Dermis microvascular lymphatic vessel endothelial cell (primary cell): ENCODE measurements at regions not wholly inside any gene's neighbourhood (a gene's known extent, or its start where the extent isn't known, plus 50 kb on each side); places are given as distances from the start of the nearest gene placed in this dataset.

Experiments
- DNase-seq, 2 donors: peaks; one replicate each; pipeline versions ENCODE4 v3.0.0 to v3.0.0-alpha.2; 2010; ENCODE audit warnings: low read depth in 2 of 2

DNA sequence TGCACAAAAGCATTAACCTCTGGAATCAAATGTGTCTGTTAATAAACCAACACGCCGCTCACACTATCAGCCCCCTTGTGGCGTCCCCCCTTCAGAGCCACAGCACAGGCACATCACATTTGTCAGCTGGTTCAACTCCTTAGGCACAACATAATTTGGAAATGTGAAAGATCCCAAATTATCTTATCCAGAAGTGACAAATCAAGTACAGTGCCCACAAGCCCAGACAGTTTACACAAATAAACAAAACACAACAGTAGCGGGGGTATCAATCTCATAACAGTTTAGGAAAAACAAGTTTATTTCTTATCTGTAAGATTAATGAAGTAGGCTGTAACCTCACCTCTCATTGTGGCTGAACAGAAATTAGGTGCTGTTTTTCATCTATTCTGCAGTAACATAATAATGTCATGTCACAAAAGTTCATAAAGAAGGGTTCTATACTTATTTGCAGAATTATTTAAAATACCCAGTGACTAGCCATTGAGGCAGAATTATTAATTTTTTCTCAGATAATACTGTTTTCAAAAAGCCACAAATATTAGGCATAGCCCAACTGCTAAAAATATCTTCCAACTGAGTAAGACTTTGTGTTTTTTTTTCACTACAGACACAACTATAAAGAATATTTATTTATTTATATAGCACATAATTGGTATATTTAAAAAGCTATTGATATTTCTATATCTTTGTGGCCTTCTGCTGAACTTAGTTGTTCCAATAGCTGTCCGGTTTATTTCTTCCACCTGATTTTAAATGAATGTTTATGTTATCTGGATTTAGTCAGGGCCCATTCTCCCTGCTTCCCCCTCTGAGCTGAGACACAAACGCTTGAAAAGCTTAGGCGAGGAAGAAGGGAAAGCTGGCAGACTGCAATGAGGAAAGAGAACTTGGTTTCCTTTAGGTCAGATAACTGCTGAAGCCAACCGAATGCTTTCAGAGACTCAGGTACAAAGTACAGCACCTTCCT, 214.7 kb downstream of the QDPR start:
- DNase-seq = no peak

DNA sequence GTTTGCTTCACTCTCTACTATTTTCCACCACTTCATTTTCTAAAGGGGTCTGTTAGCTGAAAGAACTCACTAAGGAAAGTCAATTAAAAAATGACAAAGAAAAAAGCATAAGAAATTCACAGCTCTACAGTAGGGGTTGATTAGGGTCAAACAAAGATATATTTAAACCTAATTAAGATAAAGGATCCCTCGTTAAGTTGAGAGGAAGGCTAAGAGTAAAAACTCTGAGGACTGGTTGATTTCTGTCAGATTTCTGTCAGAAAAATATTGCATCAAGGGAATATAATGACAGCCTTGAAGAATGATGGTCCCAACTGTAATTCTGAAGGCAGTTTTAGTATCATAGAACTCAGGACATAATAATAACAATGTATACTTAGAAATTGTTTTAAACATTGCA, 218.0 kb downstream of the QDPR start:
- no peak for DNase-seq

DNA sequence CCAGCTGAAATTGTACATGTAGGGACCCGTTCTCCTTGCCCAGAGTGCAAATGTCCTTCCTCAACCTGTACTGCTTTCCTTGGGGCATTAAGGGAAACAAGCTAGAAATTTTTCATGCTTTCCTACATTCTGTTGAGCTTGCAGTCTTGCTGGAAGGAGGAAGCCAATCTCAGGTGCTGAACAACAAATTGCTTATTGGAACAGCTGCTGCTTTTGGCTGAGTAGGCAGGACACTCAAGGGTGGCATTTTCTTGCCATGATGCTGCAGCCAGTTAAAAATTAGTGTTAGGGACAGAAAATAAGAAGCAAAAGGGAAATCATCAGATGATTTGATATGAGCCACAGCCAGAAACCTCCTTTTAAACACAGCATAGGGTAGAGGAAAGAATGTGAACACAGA, 223.7 kb downstream of the QDPR start:
- no peak for DNase-seq

DNA sequence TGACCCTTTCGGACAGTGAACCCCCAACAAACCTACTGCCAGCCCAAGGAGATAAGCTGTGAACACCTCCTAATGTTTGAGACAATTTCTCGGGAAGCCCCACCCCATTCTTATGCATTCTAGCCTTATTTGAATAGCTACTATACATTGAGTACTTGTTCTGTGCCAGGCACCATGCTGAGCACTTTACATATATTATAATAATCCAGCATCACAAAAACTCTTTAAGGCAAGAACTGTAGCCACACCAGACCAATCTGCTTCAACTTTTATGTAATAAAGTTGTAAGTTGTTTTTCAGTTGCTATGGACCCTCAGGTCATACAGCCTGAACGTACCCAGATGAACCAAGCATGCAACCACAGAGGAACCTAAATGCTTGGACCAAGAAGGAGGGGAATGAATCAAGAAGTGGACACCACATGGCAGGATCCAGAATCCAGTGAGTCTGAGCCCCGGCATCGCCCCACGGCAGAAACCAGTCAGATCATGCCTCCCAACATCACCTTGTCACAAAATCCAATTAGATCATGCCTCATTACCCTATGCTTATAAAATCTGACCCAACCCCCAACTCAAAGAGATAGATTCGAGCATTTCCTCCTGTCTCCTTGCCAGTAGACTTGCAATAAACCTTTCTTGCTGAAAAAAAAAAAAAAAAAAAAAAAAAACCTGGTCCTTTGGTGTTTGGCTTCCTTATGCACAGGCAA, 225.0 kb downstream of the QDPR start:
- no peak for DNase-seq

DNA sequence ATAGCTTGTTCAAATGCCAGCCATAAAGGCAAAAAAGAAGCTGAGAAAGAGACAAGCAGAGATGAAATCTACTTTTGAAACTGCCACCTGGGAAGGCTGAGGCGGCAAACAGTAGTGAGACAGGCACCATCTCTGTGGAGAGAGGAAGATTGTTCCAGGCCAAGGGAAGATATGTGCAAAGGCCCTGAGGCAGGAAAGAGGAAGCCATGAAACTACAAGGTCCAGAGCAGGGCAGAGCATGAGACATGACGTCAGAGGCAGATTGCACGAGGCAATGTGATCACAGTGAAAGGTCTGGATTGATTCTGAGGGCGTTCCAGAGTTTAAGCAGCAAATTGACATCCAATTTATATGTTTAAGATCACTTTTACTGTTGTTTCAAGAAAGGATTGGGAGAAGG, 226.1 kb downstream of the QDPR start:
- no peak for DNase-seq

DNA sequence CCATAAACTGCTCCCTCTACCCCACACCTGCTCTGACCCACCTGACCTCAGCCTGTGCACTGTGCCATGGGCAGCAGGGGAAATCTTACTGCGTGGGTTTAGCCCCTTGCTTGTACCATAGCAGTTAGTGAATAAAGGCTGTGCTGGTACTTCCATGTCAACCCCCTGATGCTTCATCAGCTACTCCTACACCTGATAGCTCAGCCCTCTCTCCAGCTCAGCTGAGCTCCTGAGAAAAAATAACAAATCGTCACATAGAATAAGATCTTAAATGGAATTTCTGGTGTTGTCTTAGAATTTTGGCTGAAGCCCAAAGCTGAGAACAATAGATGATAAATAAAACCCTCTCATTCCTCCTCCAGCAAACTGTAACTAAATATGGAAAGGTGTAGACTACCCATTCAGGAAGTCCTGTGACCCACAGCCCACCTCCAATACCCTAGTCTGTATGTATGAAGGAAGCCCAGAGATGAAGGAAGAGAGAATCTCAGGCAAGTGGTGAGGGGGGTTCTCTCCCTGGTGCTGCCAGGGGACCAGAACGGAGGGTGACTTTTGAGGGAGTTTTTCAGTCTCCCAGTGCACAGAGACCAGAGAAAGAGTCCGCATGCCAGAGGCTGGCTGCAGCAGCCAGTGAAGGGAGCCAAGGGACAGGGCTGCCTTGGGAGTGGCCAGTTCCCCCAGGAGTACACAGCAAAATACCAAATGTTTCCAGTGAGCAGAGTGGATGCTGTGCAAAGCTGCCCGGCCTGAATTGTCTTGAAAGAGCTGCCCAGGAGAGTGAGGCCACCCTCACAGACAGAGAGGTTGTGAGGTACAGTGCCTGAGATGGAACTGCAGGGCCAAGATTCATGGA, 227.3 kb downstream of the QDPR start:
- DNase-seq = peak in 1 of 2 donors; percentile 52

DNA sequence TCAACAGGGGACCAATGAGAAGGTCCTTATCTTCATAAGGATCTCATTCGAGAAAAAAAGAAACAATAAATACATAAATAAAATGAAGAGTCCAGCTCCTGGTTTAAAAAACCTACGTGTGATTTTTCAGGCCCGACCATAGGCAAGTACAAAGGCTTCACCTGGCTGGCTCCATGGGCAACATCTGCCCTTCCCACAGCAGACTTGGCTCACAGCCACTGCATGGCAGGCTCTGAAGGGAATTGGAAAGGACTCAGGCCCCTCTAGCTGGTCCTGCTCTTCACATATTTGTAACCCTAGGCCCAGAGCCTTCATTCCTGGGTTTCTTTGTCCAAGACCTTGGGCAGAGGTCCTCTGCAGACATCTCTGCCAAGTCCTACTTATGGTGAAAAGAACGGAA, 228.1 kb downstream of the QDPR start:
- peak in 1 of 2 donors; percentile 3 for DNase-seq

DNA sequence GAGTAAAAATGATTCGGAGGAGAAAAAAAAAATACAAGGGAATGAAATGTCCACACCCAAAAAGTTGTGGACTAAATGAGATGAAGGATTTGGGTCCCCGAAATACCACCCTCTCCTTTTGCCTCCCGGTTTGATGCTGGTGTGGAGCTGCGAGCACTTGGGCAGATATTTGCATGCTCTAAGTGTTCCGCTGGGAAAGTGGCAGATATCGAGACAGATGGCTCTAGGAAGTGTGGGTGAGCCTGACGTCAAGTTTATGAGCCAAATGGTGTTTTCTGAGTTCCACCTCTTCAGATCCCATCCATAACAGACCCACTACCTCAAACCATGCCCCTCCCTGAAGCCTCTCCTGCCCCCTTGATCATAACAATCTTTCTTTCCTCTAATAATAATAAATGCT, 228.6 kb downstream of the QDPR start:
- DNase-seq = no peak

DNA sequence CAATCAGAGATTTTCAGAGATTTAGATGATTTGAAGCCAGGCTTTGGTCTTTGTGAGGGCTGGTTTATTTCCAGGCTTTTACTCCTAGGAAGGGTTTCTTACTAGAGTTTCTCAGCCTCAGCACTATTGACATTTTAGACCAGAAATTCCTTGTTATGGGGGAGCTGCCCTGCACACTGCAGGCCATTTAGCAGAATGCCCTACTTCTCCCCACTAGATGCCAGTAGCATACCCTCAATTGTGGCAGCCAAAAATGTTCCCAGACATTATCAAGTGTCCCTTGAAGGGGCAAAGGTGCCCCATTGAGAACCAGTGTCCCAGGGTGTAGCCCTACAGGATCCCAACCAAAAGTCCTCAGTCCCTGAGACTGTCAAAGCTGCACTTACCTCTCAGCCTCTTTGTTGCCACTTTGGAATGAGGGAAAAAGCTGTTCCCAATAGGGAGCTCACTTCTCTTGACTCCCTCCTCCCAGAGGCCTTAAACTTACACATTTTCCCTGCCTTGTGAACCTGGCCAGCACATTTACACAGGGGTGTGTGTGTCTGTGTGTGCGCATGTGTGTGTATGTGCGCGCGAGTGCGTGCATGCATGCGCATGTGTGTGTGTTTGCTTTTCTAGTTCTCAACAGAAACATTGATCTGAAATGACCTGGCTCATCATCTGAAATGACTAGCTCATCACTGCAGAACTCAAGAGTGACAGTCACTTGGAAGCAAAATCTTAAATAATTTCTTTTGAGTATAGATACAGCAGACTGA, 231.4 kb downstream of the QDPR start:
- no peak for DNase-seq

DNA sequence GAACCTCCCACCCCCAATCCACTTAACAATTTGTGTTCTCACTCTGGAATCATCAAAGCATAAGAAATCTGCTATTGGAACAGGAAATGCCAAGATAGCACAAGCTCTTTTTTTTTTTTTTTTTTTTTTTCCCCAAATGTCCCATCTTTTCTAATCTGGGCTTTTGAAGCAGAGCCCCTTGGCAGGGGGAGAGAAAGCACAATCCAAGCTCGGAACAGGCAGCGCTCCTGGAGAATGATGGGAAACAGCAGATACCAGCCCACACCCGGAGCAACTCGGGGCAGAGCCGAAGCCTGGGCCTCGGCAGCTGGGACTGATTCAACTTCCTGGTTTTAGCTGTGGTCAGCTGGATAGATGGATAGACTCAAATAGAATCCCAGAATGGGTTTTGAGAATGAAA, 235.1 kb downstream of the QDPR start:
- peak; percentile 9 to 25 for DNase-seq

DNA sequence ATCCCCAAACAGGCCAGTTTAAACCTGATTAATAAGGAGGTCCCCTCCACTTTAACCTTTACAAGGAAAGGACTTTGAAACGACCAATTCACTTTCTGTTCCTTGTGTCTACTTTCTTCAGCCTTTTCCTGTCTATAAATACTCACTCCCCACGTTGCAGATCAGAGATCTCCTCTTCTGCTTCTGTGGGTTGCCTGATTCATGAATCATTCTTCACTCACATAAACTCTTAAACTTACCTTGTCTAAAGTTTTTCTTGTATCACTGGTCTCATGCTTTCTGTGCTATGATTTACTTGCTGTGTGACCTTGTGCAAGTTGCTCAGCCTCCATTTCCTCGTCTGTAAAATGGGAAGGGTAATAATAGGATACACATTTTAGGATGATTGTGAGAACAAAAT, 236.1 kb downstream of the QDPR start:
- DNase-seq = no peak

DNA sequence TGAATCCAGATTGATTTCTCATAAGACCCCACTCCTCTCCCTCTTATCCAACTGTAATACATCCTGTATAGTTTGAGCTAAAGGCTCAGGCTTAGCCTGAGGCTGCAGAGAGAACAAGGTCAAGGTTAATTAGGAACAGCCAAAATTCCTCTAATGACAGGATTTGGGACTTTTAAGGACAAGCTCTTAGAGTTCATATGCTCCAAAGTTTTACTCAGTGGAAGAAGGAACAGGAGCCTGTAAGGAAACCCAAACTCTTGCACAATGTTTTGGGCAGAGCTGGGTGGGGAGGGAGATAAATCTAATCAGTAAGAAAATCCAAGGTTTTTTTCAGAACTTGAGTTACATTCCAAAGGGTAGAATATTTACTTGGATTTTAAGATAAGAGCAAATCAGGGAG, 238.8 kb downstream of the QDPR start:
- no peak for DNase-seq

DNA sequence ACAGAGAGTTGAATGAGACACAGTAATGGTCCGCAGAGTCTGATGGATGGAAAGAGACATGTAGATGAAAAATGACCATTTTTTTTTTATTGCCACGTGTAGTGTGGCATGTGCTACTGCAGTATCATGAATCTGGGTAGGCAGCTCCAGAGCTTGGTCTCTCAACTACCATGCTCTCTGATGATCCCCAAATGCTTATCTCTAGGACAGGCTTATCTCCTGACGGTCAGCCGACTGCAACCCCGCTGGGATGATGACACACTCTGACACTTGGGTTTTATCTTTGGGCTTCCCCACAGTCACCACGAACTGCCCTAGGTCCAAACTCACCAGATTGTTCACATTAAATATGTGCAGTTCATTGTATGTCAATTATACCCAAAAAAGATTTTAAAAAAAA, 239.7 kb downstream of the QDPR start:
- DNase-seq = no peak

DNA sequence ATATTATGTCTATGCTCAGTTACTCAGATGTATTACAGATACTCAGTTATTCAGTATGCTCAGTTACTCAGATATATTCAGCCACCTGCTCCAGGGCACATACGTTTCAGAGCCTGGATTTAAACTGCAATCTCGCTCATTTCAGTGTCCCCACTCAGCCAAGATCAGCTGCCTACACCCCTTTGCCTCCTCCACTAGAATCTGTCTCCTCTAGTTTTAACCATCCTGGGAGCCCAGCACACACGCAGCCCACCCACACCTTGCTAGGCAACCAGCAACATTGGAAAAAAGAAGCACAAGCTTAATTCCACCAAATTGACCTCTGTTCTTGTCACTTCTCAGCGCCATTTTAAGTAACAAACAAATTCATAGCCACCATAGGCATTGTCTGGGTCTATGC, 246.2 kb downstream of the QDPR start:
- no peak for DNase-seq

DNA sequence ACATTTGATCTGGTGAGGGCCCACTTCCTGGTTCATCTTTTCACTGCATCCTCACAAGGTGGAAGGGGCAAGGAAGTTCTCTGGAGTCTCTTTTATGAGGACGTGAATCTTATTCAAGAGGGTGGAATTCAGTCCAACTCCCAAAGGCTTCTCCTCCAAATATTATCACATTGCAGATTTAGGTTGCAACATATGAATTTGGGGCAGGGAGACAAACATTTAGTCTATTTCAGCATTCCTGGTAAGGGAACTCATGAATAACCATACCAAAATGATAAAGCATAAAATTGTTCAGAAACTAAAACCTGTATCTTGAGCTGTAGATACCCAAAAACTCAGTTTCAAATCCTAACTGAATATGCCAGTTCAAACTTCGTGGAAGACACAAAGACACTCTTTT, 246.8 kb downstream of the QDPR start:
- no peak for DNase-seq

DNA sequence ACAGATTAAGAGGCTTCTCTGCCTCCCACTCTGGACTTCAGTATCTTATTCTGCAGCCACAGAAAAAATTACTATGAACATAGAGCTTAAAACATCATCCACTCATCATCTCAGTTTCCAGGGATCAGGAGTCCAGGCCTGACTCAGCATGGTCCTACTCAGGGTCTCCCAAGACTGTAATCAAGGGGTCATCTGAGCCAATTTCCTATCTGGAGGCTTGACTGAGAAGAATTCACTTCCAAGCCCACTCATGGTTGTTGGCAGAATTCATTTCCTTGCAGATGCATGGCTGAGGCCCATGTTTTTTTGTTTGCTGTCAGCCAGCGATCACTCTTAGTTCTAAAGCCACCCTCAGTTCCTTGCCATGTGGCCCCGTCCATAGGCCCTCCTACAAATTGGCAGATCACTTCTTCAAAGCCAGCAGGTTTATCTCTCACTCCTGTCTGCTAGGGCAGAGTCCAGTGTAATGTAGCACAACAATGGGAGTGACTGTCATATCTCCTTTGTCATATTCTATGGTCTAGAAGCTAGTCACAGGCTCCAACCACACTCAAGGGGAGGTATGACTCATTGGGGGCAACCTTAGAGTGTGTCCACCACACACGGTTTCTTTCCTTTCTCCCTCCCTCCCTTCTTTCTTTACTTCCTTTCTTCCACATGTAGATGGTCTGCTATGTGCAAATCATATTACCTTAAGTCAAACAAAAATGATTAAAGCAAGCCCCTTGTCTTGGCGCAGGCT, 251.6 kb downstream of the QDPR start:
- DNase-seq = no peak

DNA sequence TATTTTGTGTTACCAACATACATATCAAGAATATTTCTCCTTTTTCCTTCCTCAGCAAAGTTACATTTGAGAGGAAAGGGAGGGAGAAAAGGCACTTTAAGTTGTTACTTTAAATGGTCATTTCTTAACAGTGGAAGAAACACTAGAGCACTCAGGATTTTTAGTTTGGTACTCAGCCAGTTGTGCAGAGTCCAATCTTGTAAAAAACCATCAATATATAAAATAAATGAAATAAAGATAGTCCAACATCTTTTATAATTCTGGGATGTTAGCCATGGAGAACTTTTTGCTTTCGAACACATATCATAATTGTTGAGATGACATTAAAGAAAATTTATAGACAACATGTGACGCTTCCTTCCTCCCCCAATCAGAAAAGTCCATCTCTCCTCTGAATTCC, 253.8 kb downstream of the QDPR start:
- no peak for DNase-seq

DNA sequence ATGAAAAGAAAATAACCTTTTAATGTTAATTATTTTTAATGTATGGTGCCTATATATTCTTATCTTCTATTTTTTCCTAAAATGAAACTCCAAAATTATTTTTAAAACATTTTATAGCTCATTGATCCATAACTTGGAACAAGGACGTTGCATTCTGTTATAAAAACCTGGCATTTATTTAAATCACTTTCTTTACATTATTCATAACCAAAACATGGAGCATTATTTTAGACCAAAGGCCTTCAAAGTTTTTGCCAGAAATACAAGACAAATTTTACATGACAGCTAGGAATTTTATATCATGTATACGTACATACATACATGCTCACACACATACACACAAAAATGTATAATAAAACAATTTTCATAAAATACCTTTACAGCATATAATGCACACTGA, 259.8 kb downstream of the QDPR start:
- no peak for DNase-seq

DNA sequence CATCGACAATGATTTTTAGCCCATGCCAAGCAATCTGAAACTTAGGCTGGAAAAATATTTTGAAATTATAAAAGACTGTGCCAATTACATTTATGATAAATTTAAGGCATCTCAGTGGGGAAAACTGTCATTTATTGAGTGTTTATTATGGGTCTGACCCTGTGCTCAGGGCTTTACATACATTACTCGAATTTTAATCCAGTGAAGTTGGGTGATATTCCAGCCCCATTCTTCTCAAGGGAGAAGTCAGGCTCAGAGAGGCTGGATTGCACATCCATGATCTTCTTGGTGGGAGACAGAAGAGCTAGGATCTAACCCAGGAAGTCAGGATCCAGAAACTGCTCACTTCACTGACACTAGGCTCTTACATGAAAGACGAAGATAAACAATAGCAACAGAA, 260.8 kb downstream of the QDPR start:
- DNase-seq = no peak

DNA sequence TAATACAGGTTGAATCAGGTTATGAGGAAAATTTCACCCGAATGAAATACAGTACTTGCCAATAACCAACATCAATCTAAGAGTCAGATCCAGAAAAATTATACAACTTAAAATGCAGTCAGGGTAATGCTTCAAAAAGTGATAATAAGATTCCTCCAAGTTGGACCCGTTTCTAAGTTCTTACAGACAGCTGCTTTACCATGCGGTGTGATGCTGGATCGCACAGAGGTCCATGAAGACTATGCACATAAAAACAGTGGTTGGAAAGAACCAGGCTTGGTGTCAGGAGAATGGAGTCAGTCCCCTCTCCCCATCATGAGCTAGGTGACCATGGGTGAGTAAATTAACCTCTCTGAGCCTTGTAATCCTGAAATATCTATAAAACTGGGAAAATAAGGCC, 261.3 kb downstream of the QDPR start:
- no peak for DNase-seq

DNA sequence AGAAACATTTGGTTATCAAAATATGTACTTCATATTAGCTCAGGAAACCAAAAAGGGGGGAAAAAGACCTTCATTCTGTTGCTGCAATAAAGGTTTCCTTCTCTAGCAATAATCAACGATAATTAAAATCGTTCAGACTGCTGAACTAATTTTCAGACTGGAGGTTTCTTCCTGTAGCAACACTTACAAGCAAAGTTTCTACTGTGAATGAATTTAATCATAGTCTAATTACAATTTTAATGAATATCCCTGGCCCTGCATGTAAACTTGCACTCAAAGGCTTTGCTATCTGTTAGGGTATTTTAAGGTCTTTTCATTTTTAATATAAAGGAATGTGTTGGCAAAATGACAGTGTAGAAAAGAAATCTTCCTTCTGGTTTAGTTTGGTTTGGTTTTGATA, 265.2 kb downstream of the QDPR start:
- no peak for DNase-seq
